Keratinocyte (primary cell): ENCODE measurements at regions not wholly inside any gene's neighbourhood (a gene's known extent, or its start where the extent isn't known, plus 50 kb on each side); places are given as distances from the start of the nearest gene placed in this dataset.

Experiments used
- DNase-seq: peaks from one replicate; pipeline ENCODE4 v3.0.0-alpha.2; 2011; ENCODE audit warnings: low read depth, missing footprints, low spot score
- FAIRE-seq: peaks from 2 replicates; lab custom pipeline; 2011; peaks lifted over from hg19 to GRCh38; lab: Jason Lieb, UNC
- H2AFZ ChIP-seq: 2 replicates; pipeline ENCODE4 v1.6.0; 2012; ENCODE audit warnings: low read length, control low read depth, inconsistent platforms; ENCODE audit not compliant: control insufficient read depth
- H3K27ac ChIP-seq: 2 replicates; pipeline ENCODE4 v1.5.1; 2011; ENCODE audit warnings: low read length; ENCODE audit not compliant: control insufficient read depth, insufficient read depth
- H3K27me3 ChIP-seq: 3 replicates; pipeline ENCODE4 v1.6.0; 2011; ENCODE audit warnings: low read length; ENCODE audit not compliant: control insufficient read depth, insufficient read depth; ENCODE audit errors: extremely low read depth
- H3K36me3 ChIP-seq, 2 experiments: 2 replicates in 1 of 2; 3 replicates in 1 of 2; pipeline ENCODE4 v1.5.1; 2011; ENCODE audit warnings: low read length in 2 of 2, mild to moderate bottlenecking in 1 of 2; ENCODE audit not compliant: control insufficient read depth in 2 of 2, insufficient read depth in 2 of 2; ENCODE audit errors: extremely low read depth in 1 of 2
- H3K4me1 ChIP-seq: 3 replicates; pipeline ENCODE4 v1.5.1; 2011; ENCODE audit warnings: low read length; ENCODE audit not compliant: control insufficient read depth, insufficient read depth; ENCODE audit errors: extremely low read depth
- H3K4me2 ChIP-seq: 3 replicates; pipeline ENCODE4 v1.6.0; 2011; ENCODE audit warnings: low read depth, low read length; ENCODE audit not compliant: control insufficient read depth, insufficient read depth; ENCODE audit errors: extremely low read depth
- H3K4me3 ChIP-seq, 3 experiments: fragments of 200-600 bp in 1 of 3; sonication (generic) in 1 of 3; 2 replicates in 2 of 3; 3 replicates in 1 of 3; pipeline ENCODE4 v1.5.1; 2011 to 2016; ENCODE audit warnings: low read length in 3 of 3, mild to moderate bottlenecking in 3 of 3, control low read depth in 2 of 3, inconsistent platforms in 1 of 3, low read depth in 1 of 3, mixed read lengths in 1 of 3, mixed run types in 1 of 3, moderate library complexity in 1 of 3; ENCODE audit not compliant: control insufficient read depth in 2 of 3, insufficient read depth in 2 of 3; ENCODE audit errors: extremely low read depth in 1 of 3
- H3K79me2 ChIP-seq: 2 replicates; pipeline ENCODE4 v1.6.0; 2012; ENCODE audit warnings: low read length; ENCODE audit not compliant: control insufficient read depth, insufficient read depth
- H3K9ac ChIP-seq: 3 replicates; pipeline ENCODE4 v1.6.0; 2011; ENCODE audit warnings: low read length; ENCODE audit not compliant: control insufficient read depth, insufficient read depth; ENCODE audit errors: extremely low read depth
- H3K9me1 ChIP-seq: 3 replicates; pipeline ENCODE4 v1.6.0; 2011; ENCODE audit warnings: low read length; ENCODE audit not compliant: control insufficient read depth, insufficient read depth; ENCODE audit errors: extremely low read depth
- H3K9me3 ChIP-seq: 2 replicates; pipeline ENCODE4 v1.5.1; 2012; ENCODE audit warnings: low read depth, low read length; ENCODE audit not compliant: control insufficient read depth
- H4K20me1 ChIP-seq: 3 replicates; pipeline ENCODE4 v1.6.0; 2011; ENCODE audit warnings: low read length; ENCODE audit not compliant: control insufficient read depth, insufficient read depth; ENCODE audit errors: extremely low read depth
- EZH2 ChIP-seq: IDR thresholded peaks from one replicate; pipeline ENCODE4 v1.6.1; 2012; ENCODE audit warnings: inconsistent platforms, mild to moderate bottlenecking, low read length, moderate library complexity
- dilution Hi-C: fragments of 300-500 bp; cut with MboI; formaldehyde crosslinking; loops from one replicate; pipeline ENCODE4 v1.7.0; 2020; ENCODE audit warnings: low sequenced_read_pairs; ENCODE audit not compliant: extremely low pct_ligation_motif_present
- TF ChIP-seq, protein P1 (sequence below), 3 experiments: IDR thresholded peaks in 1 of 3; conservative IDR thresholded peaks in 1 of 3; optimal IDR thresholded peaks in 1 of 3; 2 replicates in 2 of 3; 3 replicates in 1 of 3; pipeline versions ENCODE3 to v1.5.1; 2011; ENCODE audit warnings: low read length in 3 of 3, mild to moderate bottlenecking in 3 of 3, moderate library complexity in 2 of 3, control low read depth in 1 of 3, inconsistent platforms in 1 of 3; ENCODE audit not compliant: insufficient read depth in 2 of 3; ENCODE audit errors: extremely low read depth in 1 of 3

- Histone ChIP-seq H3K9me3 (no peaks in the 10 kb centered on the region), H3K9me1 (no peaks in the 10 kb centered on the region), H3K27me3 (no peaks in the 10 kb centered on the region), H3K4me1 (no peaks in the 10 kb centered on the region), H3K27ac (no peak overlapping the region), H3K4me3 (no peak overlapping the region), H3K4me2 (no peak overlapping the region), H4K20me1 (no peaks in the 10 kb centered on the region), H2AFZ (no peak overlapping the region), H3K79me2 (no peaks in the 10 kb centered on the region), H3K9ac (no peak overlapping the region), H3K36me3 (no peaks in the 10 kb centered on the region)
- TF ChIP-seq, protein P1, sequence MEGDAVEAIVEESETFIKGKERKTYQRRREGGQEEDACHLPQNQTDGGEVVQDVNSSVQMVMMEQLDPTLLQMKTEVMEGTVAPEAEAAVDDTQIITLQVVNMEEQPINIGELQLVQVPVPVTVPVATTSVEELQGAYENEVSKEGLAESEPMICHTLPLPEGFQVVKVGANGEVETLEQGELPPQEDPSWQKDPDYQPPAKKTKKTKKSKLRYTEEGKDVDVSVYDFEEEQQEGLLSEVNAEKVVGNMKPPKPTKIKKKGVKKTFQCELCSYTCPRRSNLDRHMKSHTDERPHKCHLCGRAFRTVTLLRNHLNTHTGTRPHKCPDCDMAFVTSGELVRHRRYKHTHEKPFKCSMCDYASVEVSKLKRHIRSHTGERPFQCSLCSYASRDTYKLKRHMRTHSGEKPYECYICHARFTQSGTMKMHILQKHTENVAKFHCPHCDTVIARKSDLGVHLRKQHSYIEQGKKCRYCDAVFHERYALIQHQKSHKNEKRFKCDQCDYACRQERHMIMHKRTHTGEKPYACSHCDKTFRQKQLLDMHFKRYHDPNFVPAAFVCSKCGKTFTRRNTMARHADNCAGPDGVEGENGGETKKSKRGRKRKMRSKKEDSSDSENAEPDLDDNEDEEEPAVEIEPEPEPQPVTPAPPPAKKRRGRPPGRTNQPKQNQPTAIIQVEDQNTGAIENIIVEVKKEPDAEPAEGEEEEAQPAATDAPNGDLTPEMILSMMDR (optimal IDR thresholded peaks at IDR 0.05 in 1 of 3, IDR thresholded peaks at IDR 0.05 in 1 of 3, conservative IDR thresholded peaks at IDR 0.05 in 1 of 3; ENCODE audit: extremely low read depth in 1 of 3, insufficient read depth in 2 of 3, low read length in 3 of 3), result no peak
- no peak for TF ChIP-seq EZH2
- dilution Hi-C loops, result no loop called here
- FAIRE-seq (no peak), DNase-seq (no peak)
Observed at GRCh38 chr5:142522983-142523382, 162.9 kb downstream of the FGF1 start.

- H3K4me3 ChIP-seq, result no peak overlapping the region
- no peaks in the 10 kb centered on the region for H3K9me3 ChIP-seq
- TF ChIP-seq EZH2, result no peak
- TF ChIP-seq, protein P1 (optimal IDR thresholded peaks at IDR 0.05 in 1 of 3, IDR thresholded peaks at IDR 0.05 in 1 of 3, conservative IDR thresholded peaks at IDR 0.05 in 1 of 3; ENCODE audit: extremely low read depth in 1 of 3, insufficient read depth in 2 of 3, low read length in 3 of 3), result no peak
- DNase-seq (no peak), FAIRE-seq (no peak)
- no peaks in the 10 kb centered on the region for H3K4me1 ChIP-seq
- H3K79me2 ChIP-seq, result no peaks in the 10 kb centered on the region
- H2AFZ ChIP-seq, result no peak overlapping the region
- no peaks in the 10 kb centered on the region for H3K36me3 ChIP-seq
- no peaks in the 10 kb centered on the region for H4K20me1 ChIP-seq
- dilution Hi-C loops, result no loop called here
- H3K27me3 ChIP-seq, result no peaks in the 10 kb centered on the region
- no peak overlapping the region for H3K9ac ChIP-seq
- no peaks in the 10 kb centered on the region for H3K9me1 ChIP-seq
- H3K27ac ChIP-seq, result no peak overlapping the region
- H3K4me2 ChIP-seq, result no peak overlapping the region
Observed at GRCh38 chr5:142521706-142522105, 164.2 kb downstream of the FGF1 start.
